HCT116 (cell line): ENCODE measurements at regions not wholly inside any gene's neighbourhood (a gene's known extent, or its start where the extent isn't known, plus 50 kb on each side); places are given as distances from the start of the nearest gene placed in this dataset.

Experiments used
- ATAC-seq: fragments of 200-7000 bp; cut with Tn5 transposase; 2 replicates; pipeline ENCODE4 v1.9.1; 2020; ENCODE audit warnings: mild to moderate bottlenecking, moderate library complexity
- BruUV-seq: library from RNA; stranded (reverse); fragments of 400-500 nt; replicated peaks from 2 replicates; lab custom pipeline; 2021; lab: Mats Ljungman, UMichigan
- CTCF ChIA-PET: fragments of 300-600 bp; sonication (Branson Sonifier 250); formaldehyde crosslinking; loops from one replicate; lab custom pipeline; 2021; ENCODE audit warnings: antibody characterized with exemption; lab: Charles Lee
- POLR2A ChIA-PET: fragments of 300-600, 350-600 bp; sonication (Branson Sonifier 250); formaldehyde crosslinking; loops from one replicate; lab custom pipeline; 2021; ENCODE audit warnings: antibody characterized with exemption; lab: Charles Lee
- RAD21 ChIA-PET, 2 experiments: fragments of 300-600 bp; sonication (Branson Sonifier 250); formaldehyde crosslinking; loops; one replicate each; lab custom pipeline; 2023; ENCODE audit warnings: low total read pairs in 2 of 2; ENCODE audit not compliant: uncharacterized antibody in 2 of 2, unreplicated experiment in 2 of 2, low non-redundant PET in 1 of 2; lab: Charles Lee
- DNase-seq: peaks from one replicate; pipeline ENCODE4 v3.0.0-alpha.2; 2010; ENCODE audit warnings: low read depth, low spot score
- H2AFZ ChIP-seq: fragments of 200-600 bp; shearing (Covaris generic), sonication (generic); 2 replicates; pipeline ENCODE4 v1.6.1; 2017; ENCODE audit warnings: low read depth, mixed run types, mixed read lengths, antibody characterized with exemption, low read length; ENCODE audit not compliant: poor library complexity, severe bottlenecking
- H3K27ac ChIP-seq: 2 replicates; pipeline ENCODE4 v1.5.1; 2012; ENCODE audit warnings: low read depth, low read length
- H3K27me3 ChIP-seq: fragments of 200-600 bp; sonication (generic); 2 replicates; pipeline ENCODE4 v1.6.1; 2016; ENCODE audit warnings: mixed run types, low read length, mixed read lengths; ENCODE audit not compliant: insufficient read depth
- H3K36me3 ChIP-seq, 2 experiments: fragments of 200-500 bp in 1 of 2; fragments of 200-600 bp in 1 of 2; sonication (Bioruptor generic) in 1 of 2; sonication (generic) in 1 of 2; 2 replicates each; pipeline versions ENCODE4 v1.5.1 to v1.6.1; 2014 to 2016; ENCODE audit warnings: low read length in 2 of 2, inconsistent platforms in 1 of 2, mixed read lengths in 1 of 2, mixed run types in 1 of 2; ENCODE audit not compliant: insufficient read depth in 2 of 2, control insufficient read depth in 1 of 2
- H3K4me1 ChIP-seq, 2 experiments: fragments of 200-600 bp in 1 of 2; sonication (generic) in 1 of 2; 2 replicates each; pipeline versions ENCODE4 v1.5.1 to v1.6.1; 2012 to 2017; ENCODE audit warnings: low read length in 2 of 2, inconsistent platforms in 1 of 2, mild to moderate bottlenecking in 1 of 2, mixed read lengths in 1 of 2, mixed run types in 1 of 2, moderate library complexity in 1 of 2; ENCODE audit not compliant: insufficient read depth in 2 of 2, control insufficient read depth in 1 of 2
- H3K4me2 ChIP-seq: fragments of 200-600 bp; sonication (generic); 2 replicates; pipeline ENCODE4 v1.6.1; 2017; ENCODE audit warnings: mixed run types, low read length, mixed read lengths
- H3K4me3 ChIP-seq, 2 experiments: fragments of 200-600 bp in 1 of 2; sonication (generic) in 1 of 2; replicated peaks in 1 of 2; 2 replicates each; pipeline ENCODE4 v1.5.1; 2011 to 2016; ENCODE audit warnings: low read length in 2 of 2, control low read depth in 1 of 2, low read depth in 1 of 2, mild to moderate bottlenecking in 1 of 2, mixed read lengths in 1 of 2, mixed run types in 1 of 2
- H3K79me2 ChIP-seq: fragments of 200-600 bp; sonication (generic); 2 replicates; pipeline ENCODE4 v1.6.1; 2017; ENCODE audit warnings: mild to moderate bottlenecking, mixed run types, low read length, moderate library complexity, mixed read lengths; ENCODE audit not compliant: insufficient read depth
- H3K9ac ChIP-seq: fragments of 200-600 bp; sonication (generic); 2 replicates; pipeline ENCODE4 v1.6.1; 2016; ENCODE audit warnings: low read length, mixed read lengths
- H3K9me2 ChIP-seq: fragments of 200-600 bp; sonication (generic), shearing (Covaris generic); 2 replicates; pipeline ENCODE4 v1.6.1; 2017; ENCODE audit warnings: mixed run types, mild to moderate bottlenecking, moderate library complexity; ENCODE audit not compliant: insufficient read depth
- H3K9me3 ChIP-seq, 2 experiments: fragments of 200-500 bp in 1 of 2; fragments of 200-600 bp in 1 of 2; sonication (Bioruptor generic) in 1 of 2; sonication (generic) in 1 of 2; 2 replicates each; pipeline ENCODE4 v1.6.1; 2014 to 2017; ENCODE audit warnings: low read length in 2 of 2, mixed read lengths in 2 of 2, inconsistent platforms in 1 of 2, low read depth in 1 of 2, mild to moderate bottlenecking in 1 of 2, mixed run types in 1 of 2, moderate library complexity in 1 of 2; ENCODE audit not compliant: control insufficient read depth in 1 of 2, insufficient read depth in 1 of 2
- H4K20me1 ChIP-seq: fragments of 200-600 bp; sonication (generic), shearing (Covaris generic); 2 replicates; pipeline ENCODE4 v1.6.1; 2017; ENCODE audit warnings: mixed run types, mild to moderate bottlenecking, moderate library complexity; ENCODE audit not compliant: insufficient read depth
- CBX3 ChIP-seq: IDR thresholded peaks from 2 replicates; pipeline ENCODE4 v1.6.1; 2012; ENCODE audit warnings: low read depth
- CEBPB ChIP-seq: IDR thresholded peaks from 2 replicates; pipeline ENCODE4 v1.6.1; 2012; ENCODE audit warnings: low read depth
- CTCF ChIP-seq, 3 experiments: fragments of 200-600 bp in 1 of 3; sonication (generic) in 1 of 3; IDR thresholded peaks in 2 of 3; conservative IDR thresholded peaks in 1 of 3; 2 replicates each; pipeline ENCODE4 v1.5.1; 2012 to 2017; ENCODE audit warnings: low read depth in 2 of 3, low read length in 2 of 3, antibody characterized with exemption in 1 of 3, borderline replicate concordance in 1 of 3, control low read depth in 1 of 3, mild to moderate bottlenecking in 1 of 3, mixed read lengths in 1 of 3, mixed run types in 1 of 3, moderate library complexity in 1 of 3; ENCODE audit not compliant: insufficient read depth in 1 of 3
- EGR1 ChIP-seq: IDR thresholded peaks from 2 replicates; pipeline ENCODE4 v1.6.1; 2012; ENCODE audit warnings: low read depth
- ELF1 ChIP-seq: IDR thresholded peaks from 2 replicates; pipeline ENCODE4 v1.6.1; 2012; ENCODE audit warnings: low read depth, borderline replicate concordance
- EZH2 ChIP-seq: fragments of 200-600 bp; sonication (generic); IDR thresholded peaks from 2 replicates; pipeline ENCODE4 v1.6.1; 2017; ENCODE audit warnings: antibody characterized with exemption, mixed run types
- EZH2phosphoT487 ChIP-seq: fragments of 200-600 bp; IDR thresholded peaks from 2 replicates; pipeline ENCODE4 v1.6.1; 2018; ENCODE audit warnings: antibody characterized with exemption, borderline replicate concordance
- FOSL1 ChIP-seq: IDR thresholded peaks from 2 replicates; pipeline ENCODE4 v1.6.1; 2012; ENCODE audit warnings: low read depth
- MAX ChIP-seq: IDR thresholded peaks from 2 replicates; pipeline ENCODE4 v1.6.1; 2012
- POLR2A ChIP-seq: IDR thresholded peaks from 2 replicates; pipeline ENCODE4 v1.7.0; 2011; ENCODE audit warnings: borderline replicate concordance; ENCODE audit not compliant: insufficient read depth, insufficient read length; ENCODE audit errors: extremely low read depth
- POLR2AphosphoS5 ChIP-seq: IDR thresholded peaks from 2 replicates; pipeline ENCODE4 v1.6.1; 2011; ENCODE audit warnings: mild to moderate bottlenecking, low read depth, low read length, moderate library complexity
- SIN3A ChIP-seq: IDR thresholded peaks from 2 replicates; pipeline ENCODE4 v1.6.1; 2012; ENCODE audit warnings: low read depth
- SP1 ChIP-seq: IDR thresholded peaks from 2 replicates; pipeline ENCODE4 v1.6.1; 2012; ENCODE audit warnings: low read depth
- SRF ChIP-seq: IDR thresholded peaks from 2 replicates; pipeline ENCODE4 v1.6.1; 2012; ENCODE audit warnings: low read depth
- TCF7L2 ChIP-seq: IDR thresholded peaks from 2 replicates; pipeline ENCODE4 v1.7.0; 2011; ENCODE audit warnings: borderline replicate concordance, inconsistent platforms; ENCODE audit not compliant: insufficient read depth, insufficient read length; ENCODE audit errors: extremely low read depth
- YY1 ChIP-seq: IDR thresholded peaks from 2 replicates; pipeline ENCODE4 v1.6.1; 2011; ENCODE audit warnings: low read length, low read depth, moderate library complexity, mild to moderate bottlenecking; ENCODE audit not compliant: insufficient replicate concordance; ENCODE audit errors: extremely low read depth
- ZFX ChIP-seq: fragments of 450-650 bp; IDR thresholded peaks from 2 replicates; pipeline ENCODE4 v1.6.1; 2017
- ZNF274 ChIP-seq: fragments of 200-500 bp; sonication (Bioruptor generic); IDR thresholded peaks from 2 replicates; pipeline ENCODE4 v1.6.1; 2014; ENCODE audit warnings: mild to moderate bottlenecking, low read depth, low read length, inconsistent platforms
- intact Hi-C: fragments of 100-400 bp; cut with micrococcal nuclease; formaldehyde crosslinking; loops from 2 replicates; pipeline ENCODE4 v1.10.0; 2022
- TF ChIP-seq, protein P1 (sequence below): IDR thresholded peaks from 2 replicates; pipeline ENCODE4 v1.6.1; 2011; ENCODE audit warnings: mild to moderate bottlenecking, low read length, moderate library complexity; ENCODE audit not compliant: insufficient replicate concordance; ENCODE audit errors: extremely low read depth

DNA sequence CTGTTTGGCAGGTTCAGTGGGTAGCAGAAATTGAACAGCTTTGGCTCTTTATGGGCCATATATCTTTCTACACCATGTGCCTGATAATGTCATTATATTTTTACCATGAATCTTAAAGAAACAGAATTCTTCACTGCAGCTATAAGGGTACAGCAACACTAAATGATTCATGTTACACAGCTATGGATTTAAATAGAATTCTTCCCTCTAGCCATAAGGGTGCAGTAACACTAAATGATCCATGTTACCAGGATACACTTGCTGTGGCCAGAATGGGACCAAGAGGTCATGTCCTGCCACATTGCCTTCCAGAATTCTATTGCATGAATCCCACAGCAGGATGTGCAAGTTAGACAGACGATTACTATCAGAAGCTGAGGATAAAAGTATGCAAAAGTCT, 603.9 kb downstream of the FSCB start:
- intact Hi-C loops, result no loop called here
- H3K9me2 ChIP-seq, result no peaks in the 10 kb centered on the region
- POLR2A ChIA-PET, result no interaction called here
- no peak for TF ChIP-seq ZNF274
- TF ChIP-seq CEBPB, result no peak
- TF ChIP-seq MAX, result no peak
- no peak for TF ChIP-seq POLR2AphosphoS5
- no peak for TF ChIP-seq FOSL1
- no peak for TF ChIP-seq TCF7L2
- TF ChIP-seq SRF, result no peak
- no peak for TF ChIP-seq ZFX
- TF ChIP-seq SP1, result no peak
- no peak for TF ChIP-seq CTCF (IDR thresholded peaks at IDR 0.05 in 2 of 3, conservative IDR thresholded peaks at IDR 0.05 in 1 of 3; ENCODE audit: borderline replicate concordance in 1 of 3, insufficient read depth in 1 of 3, low read depth in 2 of 3, low read length in 2 of 3)
- TF ChIP-seq, protein P1, sequence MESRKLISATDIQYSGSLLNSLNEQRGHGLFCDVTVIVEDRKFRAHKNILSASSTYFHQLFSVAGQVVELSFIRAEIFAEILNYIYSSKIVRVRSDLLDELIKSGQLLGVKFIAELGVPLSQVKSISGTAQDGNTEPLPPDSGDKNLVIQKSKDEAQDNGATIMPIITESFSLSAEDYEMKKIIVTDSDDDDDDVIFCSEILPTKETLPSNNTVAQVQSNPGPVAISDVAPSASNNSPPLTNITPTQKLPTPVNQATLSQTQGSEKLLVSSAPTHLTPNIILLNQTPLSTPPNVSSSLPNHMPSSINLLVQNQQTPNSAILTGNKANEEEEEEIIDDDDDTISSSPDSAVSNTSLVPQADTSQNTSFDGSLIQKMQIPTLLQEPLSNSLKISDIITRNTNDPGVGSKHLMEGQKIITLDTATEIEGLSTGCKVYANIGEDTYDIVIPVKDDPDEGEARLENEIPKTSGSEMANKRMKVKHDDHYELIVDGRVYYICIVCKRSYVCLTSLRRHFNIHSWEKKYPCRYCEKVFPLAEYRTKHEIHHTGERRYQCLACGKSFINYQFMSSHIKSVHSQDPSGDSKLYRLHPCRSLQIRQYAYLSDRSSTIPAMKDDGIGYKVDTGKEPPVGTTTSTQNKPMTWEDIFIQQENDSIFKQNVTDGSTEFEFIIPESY, result no peak
- no peak for TF ChIP-seq EGR1
- TF ChIP-seq POLR2A, result no peak
- TF ChIP-seq CBX3, result no peak
- TF ChIP-seq SIN3A, result no peak
- TF ChIP-seq EZH2, result no peak
- TF ChIP-seq YY1, result no peak
- no peak for TF ChIP-seq ELF1
- no peak for TF ChIP-seq EZH2phosphoT487
- TF ChIP-seq, all 23 proteins: peak for 0
- no peak overlapping the region for H3K9ac ChIP-seq
- no peak overlapping the region for H2AFZ ChIP-seq
- RAD21 ChIA-PET, result no interaction called here
- H3K9me3 ChIP-seq, result no peaks in the 10 kb centered on the region; a peak in 1 of 4 replicates
- ATAC-seq (no peak), DNase-seq (no peak)
- H3K4me3 ChIP-seq, result no peak overlapping the region
- no peaks in the 10 kb centered on the region for H3K79me2 ChIP-seq
- H3K4me2 ChIP-seq, result no peak overlapping the region
- CTCF ChIA-PET, result no interaction called here
- H4K20me1 ChIP-seq, result no peaks in the 10 kb centered on the region
- H3K27me3 ChIP-seq, result no peaks in the 10 kb centered on the region
- no peak overlapping the region for H3K27ac ChIP-seq
- BruUV-seq, result no TSS peak
- no peaks in the 10 kb centered on the region for H3K4me1 ChIP-seq
- H3K36me3 ChIP-seq, result no peaks in the 10 kb centered on the region
